K562 (cell line): ENCODE measurements at regions not wholly inside any gene's neighbourhood (a gene's known extent, or its start where the extent isn't known, plus 50 kb on each side); places are given as distances from the start of the nearest gene placed in this dataset.

Experiments
- ATAC-seq: fragments of 200-7000 bp; cut with Tn5 transposase; 3 replicates; pipeline ENCODE4 v1.9.1; 2020; ENCODE audit warnings: moderate library complexity
- BruUV-seq: library from RNA; stranded (reverse); fragments of 400-500 nt; replicated peaks from 2 replicates; lab custom pipeline; 2021; lab: Mats Ljungman, UMichigan
- CTCF ChIA-PET: fragments of 300-600 bp; formaldehyde crosslinking; extraction: SDS; loops from one replicate; lab custom pipeline; 2021; ENCODE audit warnings: low intra/inter-chr PET ratio; lab: Yijun Ruan, JAX
- POLR2A ChIA-PET: fragments of 300-600, 350-650 bp; sonication (Branson Sonifier 250); formaldehyde crosslinking; extraction: SDS; loops from one replicate; lab custom pipeline; 2021; ENCODE audit warnings: antibody characterized with exemption, inconsistent platforms; lab: Yijun Ruan, JAX
- DNase-seq, 4 experiments: peaks; one replicate each; pipeline versions ENCODE4 v3.0.0 to v3.0.0-alpha.2; 2011 to 2018; ENCODE audit warnings: low spot score in 3 of 4, mixed read lengths in 3 of 4; ENCODE audit errors: extremely low read depth in 1 of 4
- FAIRE-seq: peaks from 2 replicates; lab custom pipeline; 2011; peaks lifted over from hg19 to GRCh38; lab: Jason Lieb, UNC
- H2AFZ ChIP-seq: 2 replicates; pipeline ENCODE4 v1.6.0; 2011; ENCODE audit warnings: low read depth, low read length, control low read depth, inconsistent platforms
- H3K27ac ChIP-seq: fragments of 200-600 bp; 3 replicates; pipeline ENCODE4 v1.8.0; 2011; ENCODE audit warnings: low read depth, mild to moderate bottlenecking, control low read depth, inconsistent platforms, low read length, moderate library complexity, mixed read lengths; ENCODE audit errors: extremely low read depth
- H3K27me3 ChIP-seq, 2 experiments: fragments of 300-600 bp in 1 of 2; 2 replicates in 1 of 2; 3 replicates in 1 of 2; pipeline versions ENCODE4 v1.6.0 to v1.8.0; 2011; ENCODE audit warnings: inconsistent platforms in 2 of 2, low read length in 2 of 2, mild to moderate bottlenecking in 1 of 2, mixed read lengths in 1 of 2, moderate library complexity in 1 of 2; ENCODE audit not compliant: control insufficient read depth in 2 of 2, insufficient read depth in 2 of 2
- H3K36me3 ChIP-seq: fragments of 300-600 bp; 3 replicates; pipeline ENCODE4 v1.8.0; 2011; ENCODE audit warnings: mild to moderate bottlenecking, low read length, inconsistent platforms; ENCODE audit not compliant: control insufficient read depth, insufficient read depth
- H3K4me1 ChIP-seq, 2 experiments: fragments of 200-600 bp in 1 of 2; replicated peaks in 1 of 2; 2 replicates in 1 of 2; 3 replicates in 1 of 2; pipeline versions ENCODE4 v1.5.1 to v1.8.0; 2011; ENCODE audit warnings: inconsistent platforms in 2 of 2, low read length in 2 of 2, mild to moderate bottlenecking in 1 of 2, mixed read lengths in 1 of 2, moderate library complexity in 1 of 2; ENCODE audit not compliant: control insufficient read depth in 2 of 2, insufficient read depth in 2 of 2
- H3K4me2 ChIP-seq: 2 replicates; pipeline ENCODE4 v1.6.1; 2011; ENCODE audit warnings: low read length, control low read depth, inconsistent platforms, mixed read lengths; ENCODE audit not compliant: insufficient read depth
- H3K4me3 ChIP-seq: fragments of 200-600 bp; sonication (generic), shearing (Covaris generic); 2 replicates; pipeline ENCODE4 v1.5.1; 2016; ENCODE audit warnings: control low read depth, inconsistent platforms
- H3K79me2 ChIP-seq: fragments of 200-600 bp; 3 replicates; pipeline ENCODE4 v1.8.0; 2011; ENCODE audit warnings: low read length, inconsistent platforms; ENCODE audit not compliant: control insufficient read depth, insufficient read depth
- H3K9ac ChIP-seq, 2 experiments: 2 replicates each; pipeline versions ENCODE4 v1.6.0 to v1.6.1; 2011; ENCODE audit warnings: low read depth in 2 of 2, low read length in 2 of 2, control low read depth in 1 of 2, inconsistent platforms in 1 of 2, mild to moderate bottlenecking in 1 of 2, mixed read lengths in 1 of 2; ENCODE audit not compliant: insufficient read depth in 1 of 2
- H3K9me1 ChIP-seq: one replicate; pipeline ENCODE4 v1.6.0; 2011; ENCODE audit warnings: inconsistent platforms, mild to moderate bottlenecking, low read length, moderate library complexity; ENCODE audit not compliant: control insufficient read depth, insufficient read depth
- H3K9me3 ChIP-seq: replicated peaks from 2 replicates; pipeline ENCODE4 v1.5.1; 2011; ENCODE audit warnings: low read depth, low read length, inconsistent platforms; ENCODE audit not compliant: control insufficient read depth, insufficient read depth
- H4K20me1 ChIP-seq: replicated peaks from 2 replicates; pipeline ENCODE4 v1.6.1; 2011; ENCODE audit warnings: low read length, inconsistent platforms, mixed read lengths; ENCODE audit not compliant: control insufficient read depth, insufficient read depth
- ATF4 ChIP-seq: fragments of 450-650 bp; formaldehyde crosslinking; IDR thresholded peaks from 2 replicates; pipeline ENCODE4 v1.4.0; 2022; ENCODE audit warnings: mild to moderate bottlenecking, moderate library complexity
- CBX8 ChIP-seq: fragments of 200-600 bp; sonication (generic); IDR thresholded peaks from 2 replicates; pipeline ENCODE4 v1.6.1; 2012; ENCODE audit warnings: borderline replicate concordance, mixed run types, low read depth, mild to moderate bottlenecking, moderate library complexity, mixed read lengths, low read length, control low read depth, inconsistent platforms; ENCODE audit not compliant: poor library complexity, severe bottlenecking; ENCODE audit errors: extremely low read depth
- CHD7 ChIP-seq: fragments of 200-600 bp; sonication (generic); IDR thresholded peaks from one replicate; pipeline ENCODE4 v1.6.1; 2012; ENCODE audit warnings: mild to moderate bottlenecking, low read depth, low read length, inconsistent platforms
- HINFP ChIP-seq: fragments of 450-650 bp; conservative IDR thresholded peaks from 2 replicates; pipeline ENCODE4 v1.6.1; 2016; ENCODE audit warnings: missing genetic modification characterization, low read depth, mild to moderate bottlenecking, control low read depth, missing compliant biosample characterization
- SIN3B ChIP-seq: fragments of 450-650 bp; IDR thresholded peaks from 2 replicates; pipeline ENCODE4 v1.6.1; 2017; ENCODE audit warnings: low read depth, mild to moderate bottlenecking, moderate library complexity
- SMAD3 ChIP-seq: fragments of 450-650 bp; formaldehyde crosslinking; conservative IDR thresholded peaks from 2 replicates; pipeline ENCODE4 v1.4.0; 2020; ENCODE audit warnings: mild to moderate bottlenecking
- SNRNP70 ChIP-seq: fragments of 200-400 bp; formaldehyde crosslinking; optimal IDR thresholded peaks from 2 replicates; pipeline ENCODE3; 2017; ENCODE audit warnings: low read depth, low read length
- ZNF146 ChIP-seq: IDR thresholded peaks from one replicate; pipeline ENCODE4 v1.6.1; 2018; ENCODE audit warnings: missing compliant biosample characterization; ENCODE audit not compliant: unreplicated experiment
- ZNF778 ChIP-seq: fragments of 450-650 bp; formaldehyde crosslinking; IDR thresholded peaks from 2 replicates; pipeline ENCODE4 v1.4.0; 2020; ENCODE audit warnings: mild to moderate bottlenecking, moderate library complexity
- in situ Hi-C: fragments of 300-500 bp; cut with MboI; formaldehyde crosslinking; loops from 4 replicates; pipeline ENCODE4 v1.15.0; 2018; ENCODE audit warnings: inconsistent platforms, mixed read lengths
- intact Hi-C: fragments of 100-400 bp; cut with micrococcal nuclease; formaldehyde crosslinking; loops from 2 replicates; pipeline ENCODE4 v1.14.2; 2022

- ChIA-PET CTCF (no interaction called here), POLR2A (interaction anchor here (0.6 kb wide), 1 partner anchor 397 kb away, joined by 3 read pairs; no protein-coding TSS in a partner anchor)
- DNase-seq (no peak), ATAC-seq (no peak), FAIRE-seq (no peak)
- no peaks in the 10 kb centered on the region for H3K36me3 ChIP-seq
- no peak overlapping the region for H3K4me3 ChIP-seq
- no peaks in the 10 kb centered on the region for H3K4me1 ChIP-seq
- no peaks in the 10 kb centered on the region for H3K27me3 ChIP-seq
- no peaks in the 10 kb centered on the region for H3K9me1 ChIP-seq
- no peak overlapping the region for H2AFZ ChIP-seq
- H3K4me2 ChIP-seq, result no peak overlapping the region
- no peaks in the 10 kb centered on the region; the same call in 1 of the 2 replicates for H3K9me3 ChIP-seq
- BruUV-seq, result no TSS peak
- H3K27ac ChIP-seq, result no peak overlapping the region
- intact Hi-C loops, result no loop called here
- in situ Hi-C loops, result no loop called here
- H3K79me2 ChIP-seq, result no peaks in the 10 kb centered on the region
- no peaks in the 10 kb centered on the region for H4K20me1 ChIP-seq
- no peak for TF ChIP-seq CHD7
- no peak for TF ChIP-seq ZNF778 (CRISPR knock-in tag)
- no peak for TF ChIP-seq SNRNP70
- no peak for TF ChIP-seq ATF4 (CRISPR knock-in tag)
- TF ChIP-seq ZNF146, result no peak
- no peak for TF ChIP-seq SIN3B
- no peak for TF ChIP-seq SMAD3 (CRISPR knock-in tag)
- TF ChIP-seq CBX8, result no peak
- no peak for TF ChIP-seq HINFP (tag)
- H3K9ac ChIP-seq, result no peak overlapping the region
Observed at GRCh38 chr20:6418732-6419131, 295.9 kb upstream of the FERMT1 start.
